ENCODE measurements at regions not wholly inside any gene's neighbourhood (a gene's known extent, or its start where the extent isn't known, plus 50 kb on each side); places are given as distances from the start of the nearest gene placed in this dataset.

GRCh38 chr10:6953271-6953801 is 373.3 kb upstream of the PRKCQ start:
- no peaks in the 10 kb centered on the region for H3K36me3 ChIP-seq
- H3K4me3 ChIP-seq: no peak overlapping the region
- intact Hi-C loops (cut with DNase I): no loop called here
- no peaks in the 10 kb centered on the region for H3K9me3 ChIP-seq
- H3K4me1 ChIP-seq: peaks cover 24% of the 10 kb centered on the region
- H3K27me3 ChIP-seq: no peaks in the 10 kb centered on the region
- H3K27ac ChIP-seq: no peak overlapping the region
- TF ChIP-seq POLR2A (IDR thresholded peaks at IDR 0.05) (no peak), CTCF (IDR thresholded peaks at IDR 0.05) (no peak), POLR2AphosphoS5 (IDR thresholded peaks at IDR 0.05; ENCODE audit: insufficient read depth in 1 of 2, low read depth in 1 of 2) (no peak)
- DNase-seq (ENCODE audit: extremely low spot score in 2 of 2): no peak

GRCh38 chr10:6951732-6952131 is 371.7 kb upstream of the PRKCQ start:
- intact Hi-C loops (cut with DNase I): no loop called here
- no peak overlapping the region for H3K27ac ChIP-seq
- H3K4me3 ChIP-seq: no peak overlapping the region
- no peak for DNase-seq (ENCODE audit: extremely low spot score in 2 of 2)
- TF ChIP-seq POLR2A (IDR thresholded peaks at IDR 0.05): no peak
- no peaks in the 10 kb centered on the region for H3K36me3 ChIP-seq
- H3K9me3 ChIP-seq: no peaks in the 10 kb centered on the region
- H3K4me1 ChIP-seq: peaks cover 19% of the 10 kb centered on the region
- H3K27me3 ChIP-seq: no peaks in the 10 kb centered on the region

- intact Hi-C loops (cut with DNase I): no loop called here
- DNase-seq (ENCODE audit: extremely low spot score in 2 of 2): no peak
- no peaks in the 10 kb centered on the region for H3K27me3 ChIP-seq
Measured at GRCh38 chr10:6950133-6950532, 370.1 kb upstream of the PRKCQ start.

GRCh38 chr10:6944436-6944835 is 364.4 kb upstream of the PRKCQ start:
- no peak overlapping the region for H3K27ac ChIP-seq
- no peak for DNase-seq (ENCODE audit: extremely low spot score in 2 of 2)
- TF ChIP-seq POLR2A (IDR thresholded peaks at IDR 0.05) (no peak), CTCF (IDR thresholded peaks at IDR 0.05) (no peak), POLR2AphosphoS5 (IDR thresholded peaks at IDR 0.05; ENCODE audit: insufficient read depth in 1 of 2, low read depth in 1 of 2) (no peak)
- no peak overlapping the region for H3K4me3 ChIP-seq
- H3K9me3 ChIP-seq: no peaks in the 10 kb centered on the region
- intact Hi-C loops (cut with DNase I): no loop called here
- H3K27me3 ChIP-seq: no peaks in the 10 kb centered on the region
- H3K4me1 ChIP-seq: no peaks in the 10 kb centered on the region
- no peaks in the 10 kb centered on the region for H3K36me3 ChIP-seq

More at GRCh38 chr10:6950133-6950532, 370.1 kb upstream of the PRKCQ start:
- TF ChIP-seq CTCF (IDR thresholded peaks at IDR 0.05) (no peak), POLR2A (IDR thresholded peaks at IDR 0.05) (no peak), POLR2AphosphoS5 (IDR thresholded peaks at IDR 0.05; ENCODE audit: insufficient read depth in 1 of 2, low read depth in 1 of 2) (no peak)
- H3K4me3 ChIP-seq: no peak overlapping the region
- H3K27ac ChIP-seq: no peak overlapping the region
- no peaks in the 10 kb centered on the region for H3K36me3 ChIP-seq
- H3K4me1 ChIP-seq: peaks cover 8% of the 10 kb centered on the region
- no peaks in the 10 kb centered on the region for H3K9me3 ChIP-seq

GRCh38 chr10:6938384-6938783 is 358.3 kb upstream of the PRKCQ start:
- H3K27me3 ChIP-seq: no peaks in the 10 kb centered on the region
- TF ChIP-seq CTCF (IDR thresholded peaks at IDR 0.05): no peak
- TF ChIP-seq POLR2A (IDR thresholded peaks at IDR 0.05): no peak
- no peak for TF ChIP-seq POLR2AphosphoS5 (IDR thresholded peaks at IDR 0.05; ENCODE audit: insufficient read depth in 1 of 2, low read depth in 1 of 2)
- DNase-seq (ENCODE audit: extremely low spot score in 2 of 2): no peak
- H3K4me3 ChIP-seq: no peak overlapping the region
- intact Hi-C loops (cut with DNase I): no loop called here
- no peak overlapping the region for H3K27ac ChIP-seq
- H3K9me3 ChIP-seq: no peaks in the 10 kb centered on the region
- H3K36me3 ChIP-seq: no peaks in the 10 kb centered on the region
- no peaks in the 10 kb centered on the region for H3K4me1 ChIP-seq

Measured in vagina (tissue), 2 donors.